BLaER1 treated with 17β-estradiol and CSF1 and Interleukin-3, amounts not matched to agents 10 nM and 100 nM (cell line): ENCODE measurements at regions not wholly inside any gene's neighbourhood (a gene's known extent, or its start where the extent isn't known, plus 50 kb on each side); places are given as distances from the start of the nearest gene placed in this dataset.

Source experiments
- H3K27ac ChIP-seq, 11 experiments: shearing (Covaris generic); formaldehyde crosslinking; 2 replicates each; pipeline ENCODE4 v1.8.1; 2022
- H3K27me3 ChIP-seq, 11 experiments: shearing (Covaris generic); formaldehyde crosslinking; 2 replicates each; pipeline ENCODE4 v1.8.1; 2022
- H3K36me3 ChIP-seq, 11 experiments: shearing (Covaris generic); formaldehyde crosslinking; 2 replicates each; pipeline ENCODE4 v1.8.1; 2022
- H3K4me1 ChIP-seq, 10 experiments: shearing (Covaris generic); formaldehyde crosslinking; 2 replicates each; pipeline ENCODE4 v1.8.1; 2022
- H3K4me2 ChIP-seq, 11 experiments: shearing (Covaris generic); formaldehyde crosslinking; 2 replicates each; pipeline ENCODE4 v1.8.1; 2022
- H3K4me3 ChIP-seq, 10 experiments: shearing (Covaris generic); formaldehyde crosslinking; 2 replicates each; pipeline ENCODE4 v1.8.1; 2022
- H3K9ac ChIP-seq, 11 experiments: shearing (Covaris generic); formaldehyde crosslinking; 2 replicates each; pipeline ENCODE4 v1.8.1; 2022
- H3K9me3 ChIP-seq, 11 experiments: shearing (Covaris generic); formaldehyde crosslinking; replicated peaks in 1 of 11; 2 replicates each; pipeline ENCODE4 v1.8.1; 2022
- H4K20me1 ChIP-seq, 11 experiments: shearing (Covaris generic); formaldehyde crosslinking; 2 replicates each; pipeline ENCODE4 v1.8.1; 2022
- Cebpa-rat ChIP-seq, 11 experiments: shearing (Covaris generic); IDR thresholded peaks; 2 replicates each; pipeline ENCODE4 v1.8.1; 2022

- no peak overlapping the region for H3K4me3 ChIP-seq
- TF ChIP-seq Cebpa-rat (IDR thresholded peaks at IDR 0.05) = no peak
- no peak overlapping the region for H3K9ac ChIP-seq
- no peaks in the 10 kb centered on the region for H3K9me3 ChIP-seq
- no peaks in the 10 kb centered on the region for H4K20me1 ChIP-seq
- H3K4me2 ChIP-seq = no peak overlapping the region
- no peak overlapping the region for H3K27ac ChIP-seq
- no peaks in the 10 kb centered on the region for H3K4me1 ChIP-seq
- no peaks in the 10 kb centered on the region for H3K36me3 ChIP-seq
- H3K27me3 ChIP-seq = no peaks in the 10 kb centered on the region
Observed at GRCh38 chr16:60605176-60605575, 1431.1 kb downstream of the CDH8 start.

GRCh38 chr16:60586493-60586892 is 1449.7 kb downstream of the CDH8 start:
- Histone ChIP-seq H3K4me2 (no peak overlapping the region), H3K27ac (no peak overlapping the region), H3K9ac (no peak overlapping the region), H3K4me1 (no peaks in the 10 kb centered on the region), H3K27me3 (no peaks in the 10 kb centered on the region), H4K20me1 (no peaks in the 10 kb centered on the region), H3K36me3 (no peaks in the 10 kb centered on the region), H3K4me3 (no peak overlapping the region), H3K9me3 (no peaks in the 10 kb centered on the region)
- no peak for TF ChIP-seq Cebpa-rat (IDR thresholded peaks at IDR 0.05)

- no peak for TF ChIP-seq Cebpa-rat (IDR thresholded peaks at IDR 0.05)
- Histone ChIP-seq H3K9ac (no peak overlapping the region), H3K27me3 (no peaks in the 10 kb centered on the region), H3K4me1 (no peaks in the 10 kb centered on the region), H3K4me3 (no peak overlapping the region), H3K36me3 (no peaks in the 10 kb centered on the region), H3K4me2 (no peak overlapping the region), H3K27ac (no peak overlapping the region), H4K20me1 (no peaks in the 10 kb centered on the region), H3K9me3 (no peaks in the 10 kb centered on the region)
Observed at GRCh38 chr16:60582528-60582927, 1453.7 kb downstream of the CDH8 start.

GRCh38 chr16:60566901-60567300 is 1469.3 kb downstream of the CDH8 start:
- Histone ChIP-seq H3K4me2 (no peak overlapping the region), H4K20me1 (no peaks in the 10 kb centered on the region), H3K27me3 (no peaks in the 10 kb centered on the region), H3K9ac (no peak overlapping the region), H3K4me3 (no peak overlapping the region), H3K4me1 (no peaks in the 10 kb centered on the region), H3K27ac (no peak overlapping the region), H3K9me3 (no peaks in the 10 kb centered on the region), H3K36me3 (no peaks in the 10 kb centered on the region)
- TF ChIP-seq Cebpa-rat (IDR thresholded peaks at IDR 0.05) = no peak

- Histone ChIP-seq H4K20me1 (no peaks in the 10 kb centered on the region), H3K4me1 (no peaks in the 10 kb centered on the region), H3K4me3 (no peak overlapping the region), H3K4me2 (no peak overlapping the region), H3K9me3 (no peaks in the 10 kb centered on the region), H3K27ac (no peak overlapping the region), H3K9ac (no peak overlapping the region), H3K27me3 (no peaks in the 10 kb centered on the region), H3K36me3 (no peaks in the 10 kb centered on the region)
- TF ChIP-seq Cebpa-rat (IDR thresholded peaks at IDR 0.05) = no peak
Observed at GRCh38 chr16:60564588-60564987, 1471.7 kb downstream of the CDH8 start.

- H3K4me3 ChIP-seq = no peak overlapping the region
Observed at GRCh38 chr16:60563166-60563565, 1473.1 kb downstream of the CDH8 start.

GRCh38 chr16:60558936-60559335 is 1477.3 kb downstream of the CDH8 start:
- Histone ChIP-seq H3K4me2 (no peak overlapping the region), H3K9ac (no peak overlapping the region), H3K27ac (no peak overlapping the region), H4K20me1 (no peaks in the 10 kb centered on the region), H3K4me1 (no peaks in the 10 kb centered on the region; a peak in 1 of 20 replicates), H3K36me3 (no peaks in the 10 kb centered on the region), H3K4me3 (no peak overlapping the region), H3K27me3 (no peaks in the 10 kb centered on the region), H3K9me3 (no peaks in the 10 kb centered on the region)
- TF ChIP-seq Cebpa-rat (IDR thresholded peaks at IDR 0.05) = no peak

More at GRCh38 chr16:60563166-60563565, 1473.1 kb downstream of the CDH8 start:
- no peak overlapping the region for H3K9ac ChIP-seq
- TF ChIP-seq Cebpa-rat (IDR thresholded peaks at IDR 0.05) = no peak
- H3K27me3 ChIP-seq = no peaks in the 10 kb centered on the region
- H3K36me3 ChIP-seq = no peaks in the 10 kb centered on the region
- no peak overlapping the region for H3K27ac ChIP-seq
- no peaks in the 10 kb centered on the region for H3K9me3 ChIP-seq
- no peaks in the 10 kb centered on the region for H4K20me1 ChIP-seq
- H3K4me1 ChIP-seq = no peaks in the 10 kb centered on the region
- no peak overlapping the region for H3K4me2 ChIP-seq

- no peak for TF ChIP-seq Cebpa-rat (IDR thresholded peaks at IDR 0.05)
- Histone ChIP-seq H4K20me1 (no peaks in the 10 kb centered on the region), H3K36me3 (no peaks in the 10 kb centered on the region), H3K9me3 (no peaks in the 10 kb centered on the region), H3K4me2 (no peak overlapping the region), H3K27ac (no peak overlapping the region), H3K27me3 (no peaks in the 10 kb centered on the region), H3K4me3 (no peak overlapping the region), H3K9ac (no peak overlapping the region), H3K4me1 (no peaks in the 10 kb centered on the region; a peak in 1 of 20 replicates)
Observed at GRCh38 chr16:60553090-60553757, 1483.0 kb downstream of the CDH8 start.

- Histone ChIP-seq H3K4me1 (no peaks in the 10 kb centered on the region), H3K27me3 (no peaks in the 10 kb centered on the region), H3K27ac (no peak overlapping the region), H3K4me2 (no peak overlapping the region), H3K36me3 (no peaks in the 10 kb centered on the region), H3K9ac (no peak overlapping the region), H3K4me3 (no peak overlapping the region), H4K20me1 (no peaks in the 10 kb centered on the region), H3K9me3 (peaks cover 0 to 8% (median 0%) of the 10 kb centered on the region in 11 experiments; a peak in 3 of 22 replicates)
- no peak for TF ChIP-seq Cebpa-rat (IDR thresholded peaks at IDR 0.05)
Observed at GRCh38 chr16:60541535-60541934, 1494.7 kb downstream of the CDH8 start.

GRCh38 chr16:60510941-60511340 is 1525.3 kb downstream of the CDH8 start:
- H3K4me2 ChIP-seq = no peak overlapping the region
- H3K36me3 ChIP-seq = no peaks in the 10 kb centered on the region
- no peak overlapping the region for H3K27ac ChIP-seq
- peaks cover 0 to 3% (median 2%) of the 10 kb centered on the region in 11 experiments; a peak in 6 of 22 replicates for H3K9me3 ChIP-seq
- no peak overlapping the region for H3K4me3 ChIP-seq
- TF ChIP-seq Cebpa-rat (IDR thresholded peaks at IDR 0.05) = no peak
- H3K27me3 ChIP-seq = no peaks in the 10 kb centered on the region
- H3K4me1 ChIP-seq = no peaks in the 10 kb centered on the region
- no peak overlapping the region for H3K9ac ChIP-seq
- H4K20me1 ChIP-seq = no peaks in the 10 kb centered on the region
